Putamen (tissue), 1 donor: ENCODE measurements at regions not wholly inside any gene's neighbourhood (a gene's known extent, or its start where the extent isn't known, plus 50 kb on each side); places are given as distances from the start of the nearest gene placed in this dataset.
"Not testable (repeated sequence)": the region's sequence is repeated elsewhere in the genome, so short reads cannot be mapped to it uniquely, and the experiment has no call there.

Source experiments
- DNase-seq: peaks from one replicate; pipeline ENCODE4 v3.0.0-alpha.2; 2016; ENCODE audit warnings: low spot score

GRCh38 chr2:173734797-173735196, 230.4 kb downstream of the SP3 start:
- DNase-seq = no peak

- DNase-seq = not testable (repeated sequence)
Measured at GRCh38 chr2:173737954-173738575, 227.1 kb downstream of the SP3 start.

- DNase-seq = no peak
Measured at GRCh38 chr2:173739006-173739405, 226.2 kb downstream of the SP3 start.

DNA sequence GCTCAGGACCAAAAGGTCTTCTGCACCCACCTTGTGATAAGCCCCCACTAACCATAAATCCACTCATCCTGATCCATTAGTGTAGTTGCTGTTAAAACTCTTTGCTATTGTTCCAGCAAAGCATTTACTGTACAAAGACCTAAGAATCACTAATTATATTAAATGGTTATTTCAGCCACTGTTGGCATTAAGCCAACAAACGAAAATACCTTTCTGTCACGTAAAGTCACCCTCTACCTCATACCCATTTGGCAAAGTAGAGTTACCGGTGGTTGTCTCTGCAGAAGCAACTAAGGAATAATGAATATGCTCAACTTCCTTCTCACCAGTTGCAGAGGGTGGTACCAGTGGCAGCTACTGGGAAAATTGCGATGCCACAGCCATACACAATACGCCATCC, 224.5 kb downstream of the SP3 start:
- no peak for DNase-seq

DNA sequence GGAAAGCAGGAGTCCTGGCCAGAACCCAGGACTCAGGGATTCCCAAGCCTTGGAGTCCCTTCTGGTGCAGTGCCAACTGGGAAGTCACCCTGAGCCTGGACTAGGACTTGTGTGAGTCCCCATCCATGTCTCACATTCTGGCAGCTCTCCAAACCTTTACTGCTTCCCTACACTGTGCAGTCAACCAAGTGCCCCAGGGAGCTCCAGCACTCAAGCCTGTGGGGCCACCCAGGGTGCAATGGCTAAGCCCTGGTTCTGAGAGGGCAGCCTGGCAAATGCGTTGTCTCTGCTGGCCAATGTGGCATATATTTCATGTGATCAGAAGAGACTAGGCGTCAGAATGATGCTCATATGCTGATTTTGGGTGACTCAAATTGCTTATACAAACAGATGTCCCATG, 223.4 kb downstream of the SP3 start:
- no peak for DNase-seq

GRCh38 chr2:173747035-173747434, 218.1 kb downstream of the SP3 start:
- no peak for DNase-seq

DNA sequence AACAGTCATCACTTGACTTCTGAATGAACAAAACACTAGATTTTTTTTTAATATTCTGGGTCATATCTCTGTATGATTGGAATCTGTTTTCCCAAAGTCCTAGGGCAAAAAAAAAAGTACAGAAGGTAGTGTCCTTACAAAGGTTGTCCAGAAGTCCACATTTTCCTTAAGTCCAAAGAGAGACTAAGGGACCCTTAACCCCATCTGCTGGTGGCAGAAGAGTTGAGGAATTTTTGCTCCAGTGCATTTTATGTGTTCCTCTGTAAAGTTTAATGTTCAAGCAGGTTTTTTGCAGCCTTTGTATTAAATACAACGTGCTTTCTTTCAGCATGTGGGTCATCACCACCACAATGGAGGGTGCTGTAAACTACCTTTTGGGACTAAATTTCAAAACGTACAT, 215.9 kb downstream of the SP3 start:
- no peak for DNase-seq

- DNase-seq = no peak
Measured at GRCh38 chr2:173750353-173750801, 214.8 kb downstream of the SP3 start.

DNA sequence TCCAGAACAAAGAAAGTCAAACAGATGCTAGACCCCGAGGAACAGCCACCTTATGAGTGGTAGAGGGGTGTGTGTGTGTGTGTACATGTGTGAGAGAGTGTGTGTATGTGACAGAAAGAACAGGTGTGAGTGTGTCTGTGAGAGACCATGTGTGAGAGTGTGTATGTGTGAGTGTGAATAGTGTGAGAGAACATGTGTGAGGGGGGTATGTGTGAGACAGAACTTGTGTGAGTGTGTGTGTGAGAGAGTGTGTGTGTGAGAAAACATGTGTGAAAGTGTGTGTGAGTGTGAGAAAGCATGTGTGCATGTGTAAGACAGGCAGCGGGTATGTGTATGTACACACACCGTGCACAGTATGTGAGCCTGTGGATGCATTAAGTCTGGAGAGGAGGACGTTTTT, 214.3 kb downstream of the SP3 start:
- no peak for DNase-seq

GRCh38 chr2:173751245-173751975, 213.8 kb downstream of the SP3 start:
- DNase-seq = no peak

GRCh38 chr2:173752152-173752551, 213.0 kb downstream of the SP3 start:
- no peak for DNase-seq

GRCh38 chr2:173753441-173753840, 211.7 kb downstream of the SP3 start:
- DNase-seq = no peak

- no peak for DNase-seq
Measured at GRCh38 chr2:173754165-173754564, 211.0 kb downstream of the SP3 start.

- DNase-seq = no peak
Measured at GRCh38 chr2:173754837-173755236, 210.3 kb downstream of the SP3 start.

DNA sequence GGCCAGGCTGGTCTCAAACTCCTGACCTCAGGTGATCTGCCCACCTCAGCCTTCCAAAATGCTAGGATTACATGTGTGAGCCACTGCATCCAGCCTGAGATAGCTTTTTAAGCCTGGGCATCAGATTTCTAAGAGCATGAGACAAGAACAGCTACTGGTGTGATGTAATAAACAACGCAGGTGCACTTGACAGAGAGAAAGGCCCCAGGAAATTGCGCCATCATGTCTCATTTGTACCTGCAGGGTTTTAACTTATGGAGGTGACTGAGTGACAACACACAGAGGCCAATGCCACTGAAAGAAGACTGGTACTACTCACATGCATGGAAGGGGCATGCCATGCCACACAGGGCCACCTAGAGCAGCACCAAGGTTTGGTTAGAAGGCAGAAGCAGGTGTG, 209.4 kb downstream of the SP3 start:
- no peak for DNase-seq

GRCh38 chr2:173759959-173760358, 205.2 kb downstream of the SP3 start:
- DNase-seq = no peak

DNA sequence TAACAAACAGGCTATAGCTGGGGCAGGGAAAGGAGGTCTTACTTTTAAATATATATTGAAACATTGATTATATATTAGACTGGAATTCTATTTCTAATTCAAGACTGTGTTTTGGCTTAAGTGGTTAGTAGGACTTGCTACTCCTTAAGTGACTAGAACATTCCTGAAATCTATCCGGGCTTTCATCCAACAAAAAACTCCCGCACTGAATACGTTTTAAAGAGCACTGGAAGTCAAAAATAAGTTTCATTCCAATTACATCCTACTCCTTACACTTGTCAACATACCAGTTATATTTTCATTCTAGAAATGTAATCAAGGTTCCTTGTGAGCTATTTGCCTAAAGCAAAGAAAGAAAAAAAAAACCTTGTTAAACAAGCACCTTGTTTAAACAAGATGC, 204.6 kb downstream of the SP3 start:
- DNase-seq = no peak

GRCh38 chr2:173761603-173762119, 203.5 kb downstream of the SP3 start:
- DNase-seq = no peak

GRCh38 chr2:173762221-173762620, 203.0 kb downstream of the SP3 start:
- no peak for DNase-seq

- no peak for DNase-seq
Measured at GRCh38 chr2:173762864-173763263, 202.3 kb downstream of the SP3 start.

GRCh38 chr2:173763641-173764040, 201.5 kb downstream of the SP3 start:
- no peak for DNase-seq

- no peak for DNase-seq
Measured at GRCh38 chr2:173764094-173764493, 201.1 kb downstream of the SP3 start.

DNA sequence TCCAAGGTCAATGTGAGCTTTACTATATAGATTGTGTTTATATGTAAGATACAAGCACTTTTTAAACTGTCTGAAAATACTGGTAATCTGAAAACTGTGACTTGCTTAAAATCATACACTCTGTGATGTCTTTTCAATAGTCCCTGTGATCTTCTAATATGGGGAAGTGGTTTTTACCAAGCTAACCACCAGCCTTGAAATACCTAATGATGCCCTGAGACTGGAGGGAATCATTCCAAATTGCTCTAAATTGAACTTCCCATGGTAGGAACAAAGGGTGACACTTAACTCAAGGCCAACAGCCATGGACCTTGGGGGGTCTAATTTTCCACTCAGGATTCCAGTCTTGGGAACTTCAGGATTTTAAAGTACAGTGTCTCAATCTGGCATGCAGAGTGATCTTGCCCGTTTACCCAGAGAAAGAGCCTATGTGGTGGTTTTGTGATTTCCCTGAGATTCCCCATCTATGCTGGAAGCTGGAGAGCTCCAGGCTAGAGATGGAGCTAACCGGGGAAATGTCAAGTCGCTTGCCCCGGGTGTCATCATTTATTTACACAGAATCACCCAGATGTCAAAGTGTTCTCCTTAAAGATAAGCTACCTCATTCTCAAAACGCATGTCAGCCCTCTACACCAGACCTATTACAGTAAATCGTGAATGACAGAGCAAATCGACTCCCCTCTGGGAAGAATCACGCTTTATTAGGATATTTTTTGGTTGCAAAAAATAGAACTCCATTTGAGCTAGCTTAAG, 198.5 kb downstream of the SP3 start:
- no peak for DNase-seq
